ENCODE measurements at regions not wholly inside any gene's neighbourhood (a gene's known extent, or its start where the extent isn't known, plus 50 kb on each side); places are given as distances from the start of the nearest gene placed in this dataset.

DNA sequence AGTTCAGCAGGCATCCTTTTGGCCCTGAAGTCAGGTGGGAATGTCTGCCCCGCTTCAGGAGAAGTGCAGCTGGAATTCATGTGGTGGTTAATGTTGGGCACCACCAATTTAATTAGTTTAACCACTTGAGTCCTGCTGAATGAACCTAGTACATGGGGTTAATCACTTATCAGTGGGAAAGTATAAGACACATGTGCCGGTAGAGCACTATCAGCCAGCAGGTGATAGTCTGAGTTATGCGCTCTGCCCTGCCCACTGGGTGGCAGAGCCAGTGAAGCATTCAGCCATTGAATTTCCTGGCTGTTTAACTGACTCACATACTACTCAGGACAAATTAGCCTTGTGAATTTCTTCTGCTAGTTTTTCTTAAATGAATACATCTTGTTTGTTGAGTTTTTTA lies 789.7 kb upstream of the PRR20A start:
- TF ChIP-seq, protein P1, sequence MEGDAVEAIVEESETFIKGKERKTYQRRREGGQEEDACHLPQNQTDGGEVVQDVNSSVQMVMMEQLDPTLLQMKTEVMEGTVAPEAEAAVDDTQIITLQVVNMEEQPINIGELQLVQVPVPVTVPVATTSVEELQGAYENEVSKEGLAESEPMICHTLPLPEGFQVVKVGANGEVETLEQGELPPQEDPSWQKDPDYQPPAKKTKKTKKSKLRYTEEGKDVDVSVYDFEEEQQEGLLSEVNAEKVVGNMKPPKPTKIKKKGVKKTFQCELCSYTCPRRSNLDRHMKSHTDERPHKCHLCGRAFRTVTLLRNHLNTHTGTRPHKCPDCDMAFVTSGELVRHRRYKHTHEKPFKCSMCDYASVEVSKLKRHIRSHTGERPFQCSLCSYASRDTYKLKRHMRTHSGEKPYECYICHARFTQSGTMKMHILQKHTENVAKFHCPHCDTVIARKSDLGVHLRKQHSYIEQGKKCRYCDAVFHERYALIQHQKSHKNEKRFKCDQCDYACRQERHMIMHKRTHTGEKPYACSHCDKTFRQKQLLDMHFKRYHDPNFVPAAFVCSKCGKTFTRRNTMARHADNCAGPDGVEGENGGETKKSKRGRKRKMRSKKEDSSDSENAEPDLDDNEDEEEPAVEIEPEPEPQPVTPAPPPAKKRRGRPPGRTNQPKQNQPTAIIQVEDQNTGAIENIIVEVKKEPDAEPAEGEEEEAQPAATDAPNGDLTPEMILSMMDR (conservative IDR thresholded peaks at IDR 0.05; ENCODE audit: low read length) = no peak
- TF ChIP-seq EZH2phosphoT487 (IDR thresholded peaks at IDR 0.05; ENCODE audit: borderline replicate concordance, low read depth, low read length) = no peak
